Progenitor cell of endocrine pancreas (in vitro differentiated cells): ENCODE measurements at regions not wholly inside any gene's neighbourhood (a gene's known extent, or its start where the extent isn't known, plus 50 kb on each side); places are given as distances from the start of the nearest gene placed in this dataset.

Experiments used
- DNase-seq: peaks from one replicate; pipeline ENCODE4 v3.0.0; 2021; ENCODE audit warnings: low spot score; ENCODE audit not compliant: unreplicated experiment
- H3K27ac Mint-ChIP-seq: 2 replicates; pipeline ENCODE4 v1.8.0; 2021; ENCODE audit warnings: mild to moderate bottlenecking, moderate library complexity, mixed read lengths
- H3K27me3 Mint-ChIP-seq: 2 replicates; pipeline ENCODE4 v1.8.0; 2021; ENCODE audit warnings: mixed read lengths
- H3K36me3 Mint-ChIP-seq: 2 replicates; pipeline ENCODE4 v1.8.0; 2022; ENCODE audit warnings: mixed read lengths; ENCODE audit not compliant: insufficient read depth
- H3K4me1 Mint-ChIP-seq: 2 replicates; pipeline ENCODE4 v1.8.0; 2021; ENCODE audit warnings: low read depth, mixed read lengths
- H3K4me3 Mint-ChIP-seq: 2 replicates; pipeline ENCODE4 v1.8.0; 2021; ENCODE audit warnings: low read depth, mild to moderate bottlenecking, moderate library complexity, mixed read lengths
- H3K9me3 Mint-ChIP-seq: 2 replicates; pipeline ENCODE4 v1.8.0; 2021; ENCODE audit warnings: low read depth, mixed read lengths
- CTCF ChIP-seq: fragments of 200-600 bp; sonication (generic); IDR thresholded peaks from one replicate; pipeline ENCODE4 v1.5.0; 2021; ENCODE audit warnings: antibody characterized with exemption, mild to moderate bottlenecking; ENCODE audit not compliant: unreplicated experiment

- no peak for TF ChIP-seq CTCF
- Mint-ChIP-seq H3K4me3 (no peak overlapping the region), H3K9me3 (no peaks in the 10 kb centered on the region)
Measured at GRCh38 chr22:22038178-22038880, 55.7 kb upstream of the TOP3B start.

GRCh38 chr22:22037740-22038139 is 55.2 kb upstream of the TOP3B start:
- H3K9me3 Mint-ChIP-seq = no peaks in the 10 kb centered on the region
- no peaks in the 10 kb centered on the region for H3K36me3 Mint-ChIP-seq
- no peak for DNase-seq
- no peaks in the 10 kb centered on the region for H3K4me1 Mint-ChIP-seq
- H3K27me3 Mint-ChIP-seq = peaks cover 54% of the 10 kb centered on the region
- TF ChIP-seq CTCF = no peak
- no peak overlapping the region for H3K4me3 Mint-ChIP-seq
- no peak overlapping the region for H3K27ac Mint-ChIP-seq

More at GRCh38 chr22:22038178-22038880, 55.7 kb upstream of the TOP3B start:
- no peaks in the 10 kb centered on the region for H3K4me1 Mint-ChIP-seq
- no peak for DNase-seq
- no peak overlapping the region for H3K27ac Mint-ChIP-seq
- peaks cover 54% of the 10 kb centered on the region for H3K27me3 Mint-ChIP-seq
- H3K36me3 Mint-ChIP-seq = no peaks in the 10 kb centered on the region

GRCh38 chr22:22037229-22037628 is 54.6 kb upstream of the TOP3B start:
- Mint-ChIP-seq H3K9me3 (no peaks in the 10 kb centered on the region), H3K27me3 (peaks cover 58% of the 10 kb centered on the region), H3K27ac (no peak overlapping the region), H3K4me3 (no peak overlapping the region), H3K4me1 (no peaks in the 10 kb centered on the region), H3K36me3 (no peaks in the 10 kb centered on the region)
- DNase-seq = no peak
- TF ChIP-seq CTCF = no peak

GRCh38 chr22:22036588-22036987 is 54.0 kb upstream of the TOP3B start:
- Mint-ChIP-seq H3K36me3 (no peaks in the 10 kb centered on the region), H3K27ac (no peak overlapping the region), H3K4me3 (no peak overlapping the region), H3K9me3 (no peaks in the 10 kb centered on the region), H3K27me3 (peaks cover 52% of the 10 kb centered on the region), H3K4me1 (no peaks in the 10 kb centered on the region)
- DNase-seq = no peak
- TF ChIP-seq CTCF = no peak

GRCh38 chr22:22035771-22036314 is 53.3 kb upstream of the TOP3B start:
- Mint-ChIP-seq H3K36me3 (no peaks in the 10 kb centered on the region), H3K27me3 (peaks cover 58% of the 10 kb centered on the region), H3K4me3 (no peak overlapping the region), H3K4me1 (no peaks in the 10 kb centered on the region), H3K9me3 (no peaks in the 10 kb centered on the region), H3K27ac (no peak overlapping the region)
- DNase-seq = no peak
- no peak for TF ChIP-seq CTCF
